DND-41 (cell line): ENCODE measurements at regions not wholly inside any gene's neighbourhood (a gene's known extent, or its start where the extent isn't known, plus 50 kb on each side); places are given as distances from the start of the nearest gene placed in this dataset.

ENCODE experiments used
- EZH2 ChIP-seq: IDR thresholded peaks from 3 replicates; pipeline ENCODE4 v1.6.1; 2012; ENCODE audit warnings: borderline replicate concordance, low read depth, mild to moderate bottlenecking, moderate library complexity, low read length, inconsistent platforms; ENCODE audit not compliant: severe bottlenecking
- TF ChIP-seq, protein P1 (sequence below): IDR thresholded peaks from 2 replicates; pipeline ENCODE4 v1.5.1; 2012; ENCODE audit warnings: borderline replicate concordance, low read length, moderate library complexity, mild to moderate bottlenecking; ENCODE audit not compliant: poor library complexity, severe bottlenecking; ENCODE audit errors: extremely low read depth

DNA sequence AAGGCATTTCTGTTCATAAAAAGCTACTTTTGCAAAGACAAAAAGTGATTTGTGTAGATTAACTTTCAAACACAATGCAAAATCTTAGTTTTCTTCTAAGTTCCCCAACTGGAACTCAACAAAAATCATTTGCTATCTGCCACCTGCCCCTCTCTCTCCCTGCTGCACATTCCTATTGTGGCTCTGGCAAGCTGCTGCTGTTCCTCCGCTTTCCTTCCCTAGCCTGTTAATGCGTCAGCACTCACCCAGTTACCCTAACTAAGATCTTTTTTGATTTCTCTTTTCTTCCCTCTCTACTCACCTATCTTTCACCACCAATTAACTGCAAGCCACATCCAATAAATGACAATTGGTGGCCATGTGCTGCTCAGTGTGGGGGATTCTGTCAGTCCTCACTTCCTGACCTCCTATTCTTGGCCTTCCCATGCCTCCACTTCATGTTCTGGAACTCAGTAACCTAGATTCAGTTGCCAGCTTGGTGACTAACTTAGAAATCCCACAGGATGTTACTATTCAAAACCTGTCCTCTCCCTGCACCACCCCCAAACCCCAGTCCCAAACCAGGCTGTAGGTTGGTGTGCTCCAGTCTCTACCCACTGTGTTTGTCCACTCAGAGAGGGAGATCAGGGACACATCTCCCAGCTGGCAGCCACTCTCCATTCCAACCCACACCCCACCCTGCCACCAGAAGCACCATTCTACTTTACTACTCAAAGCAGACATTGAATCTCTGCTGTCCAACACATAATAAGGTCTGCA, 140.2 kb upstream of the CTTNBP2 start:
- TF ChIP-seq, protein P1, sequence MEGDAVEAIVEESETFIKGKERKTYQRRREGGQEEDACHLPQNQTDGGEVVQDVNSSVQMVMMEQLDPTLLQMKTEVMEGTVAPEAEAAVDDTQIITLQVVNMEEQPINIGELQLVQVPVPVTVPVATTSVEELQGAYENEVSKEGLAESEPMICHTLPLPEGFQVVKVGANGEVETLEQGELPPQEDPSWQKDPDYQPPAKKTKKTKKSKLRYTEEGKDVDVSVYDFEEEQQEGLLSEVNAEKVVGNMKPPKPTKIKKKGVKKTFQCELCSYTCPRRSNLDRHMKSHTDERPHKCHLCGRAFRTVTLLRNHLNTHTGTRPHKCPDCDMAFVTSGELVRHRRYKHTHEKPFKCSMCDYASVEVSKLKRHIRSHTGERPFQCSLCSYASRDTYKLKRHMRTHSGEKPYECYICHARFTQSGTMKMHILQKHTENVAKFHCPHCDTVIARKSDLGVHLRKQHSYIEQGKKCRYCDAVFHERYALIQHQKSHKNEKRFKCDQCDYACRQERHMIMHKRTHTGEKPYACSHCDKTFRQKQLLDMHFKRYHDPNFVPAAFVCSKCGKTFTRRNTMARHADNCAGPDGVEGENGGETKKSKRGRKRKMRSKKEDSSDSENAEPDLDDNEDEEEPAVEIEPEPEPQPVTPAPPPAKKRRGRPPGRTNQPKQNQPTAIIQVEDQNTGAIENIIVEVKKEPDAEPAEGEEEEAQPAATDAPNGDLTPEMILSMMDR, result no peak
- no peak for TF ChIP-seq EZH2
